Vagina (tissue), 2 donors: ENCODE measurements at regions not wholly inside any gene's neighbourhood (a gene's known extent, or its start where the extent isn't known, plus 50 kb on each side); places are given as distances from the start of the nearest gene placed in this dataset.
A peak's percentile ranks its signal among the peaks of the same experiment; 100 is the strongest.

Experiments used
- DNase-seq, 2 donors: peaks; one replicate each; pipeline ENCODE4 v3.0.0-alpha.2; 2017; ENCODE audit errors: extremely low spot score in 2 of 2
- H3K27ac ChIP-seq: fragments of 200-600 bp; sonication (generic); one replicate; pipeline ENCODE4 v1.5.1; 2019
- H3K27me3 ChIP-seq: fragments of 200-600 bp; sonication (generic); one replicate; pipeline ENCODE4 v1.5.1; 2019
- H3K36me3 ChIP-seq, 2 donors: fragments of 200-600 bp; sonication (generic); one replicate each; pipeline ENCODE4 v1.5.1; 2017 to 2019
- H3K4me1 ChIP-seq: fragments of 200-600 bp; sonication (generic); one replicate; pipeline ENCODE4 v1.5.1; 2019
- H3K4me3 ChIP-seq, 2 donors: fragments of 200-600 bp; sonication (generic); 1 replicate in 1 of 2; 2 replicates in 1 of 2; pipeline ENCODE4 v1.5.1; 2016 to 2019
- H3K9me3 ChIP-seq: fragments of 200-600 bp; sonication (generic); one replicate; pipeline ENCODE4 v1.5.1; 2019
- CTCF ChIP-seq, 3 experiments: fragments of 450-650 bp in 2 of 3; fragments of 200-600 bp in 1 of 3; sonication (generic) in 1 of 3; IDR thresholded peaks; one replicate each; pipeline ENCODE4 v1.5.1; 2017 to 2019; ENCODE audit warnings: antibody characterized with exemption in 3 of 3, mild to moderate bottlenecking in 2 of 3, moderate library complexity in 2 of 3
- POLR2A ChIP-seq, 2 donors: fragments of 450-650 bp; IDR thresholded peaks; one replicate each; pipeline ENCODE4 v1.6.1; 2017; ENCODE audit warnings: antibody characterized with exemption in 2 of 2, mild to moderate bottlenecking in 2 of 2, moderate library complexity in 2 of 2
- POLR2AphosphoS5 ChIP-seq, 2 donors: sonication (generic); formaldehyde crosslinking; IDR thresholded peaks; one replicate each; pipeline ENCODE4 v1.9.0; 2017; ENCODE audit warnings: antibody characterized with exemption in 2 of 2, mild to moderate bottlenecking in 2 of 2, low read depth in 1 of 2; ENCODE audit not compliant: insufficient read depth in 1 of 2
- intact Hi-C: fragments of 100-400 bp; cut with DNase I; formaldehyde crosslinking; loops from one replicate; pipeline ENCODE4 v1.15.1; 2023

DNA sequence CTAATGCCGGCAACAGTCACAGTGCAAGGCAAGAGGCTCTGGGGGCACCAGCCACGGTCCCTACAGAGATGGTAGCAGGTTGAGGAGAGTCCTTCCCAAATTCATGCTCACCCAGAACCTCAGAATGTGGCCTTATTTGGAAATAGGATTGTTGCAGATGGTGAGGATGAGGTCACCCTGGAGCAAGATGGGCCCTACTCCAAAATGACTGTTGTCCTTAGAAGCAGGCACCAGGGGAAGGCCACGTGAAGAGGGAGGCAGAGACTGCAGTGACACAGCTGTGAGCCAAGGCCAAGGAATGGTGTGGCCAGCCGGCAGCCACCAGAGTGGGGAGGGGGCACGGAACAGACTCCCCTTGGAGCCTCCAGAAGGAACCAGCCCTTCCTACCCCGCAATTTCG is 70.8 kb upstream of the CLDN14 start:
- Histone ChIP-seq H3K4me1 (peaks cover 24% of the 10 kb centered on the region), H3K36me3 (no peaks in the 10 kb centered on the region), H3K27ac (peak overlapping the region; percentile 45), H3K9me3 (no peaks in the 10 kb centered on the region), H3K27me3 (no peaks in the 10 kb centered on the region), H3K4me3 (no peak overlapping the region)
- intact Hi-C loops: no loop called here
- TF ChIP-seq CTCF (IDR thresholded peaks at IDR 0.05) (no peak), POLR2AphosphoS5 (IDR thresholded peaks at IDR 0.05; ENCODE audit: insufficient read depth in 1 of 2, low read depth in 1 of 2) (no peak), POLR2A (IDR thresholded peaks at IDR 0.05) (no peak)
- DNase-seq: peak in 1 of 2 donors; percentile 70

DNA sequence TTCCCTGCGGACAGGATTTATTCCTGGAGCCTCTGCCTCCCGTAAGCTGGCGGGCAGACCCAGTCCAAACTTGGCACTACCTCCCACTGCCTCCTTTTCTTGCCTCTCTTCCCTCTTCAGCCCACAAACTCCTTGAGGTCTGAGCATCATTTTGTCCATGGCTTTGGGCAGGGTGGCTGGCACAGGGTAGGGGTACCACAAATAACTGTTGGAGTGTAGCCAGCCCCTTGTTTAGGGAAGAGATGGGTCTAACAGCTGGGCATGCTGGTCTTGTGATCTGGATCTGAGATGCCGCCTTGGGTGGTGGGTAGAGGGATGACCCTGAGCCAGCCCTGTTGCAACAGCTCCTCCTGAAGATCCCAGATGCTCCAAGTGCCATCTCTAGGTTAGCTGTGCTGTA is 71.4 kb upstream of the CLDN14 start:
- Histone ChIP-seq H3K36me3 (no peaks in the 10 kb centered on the region), H3K4me3 (no peak overlapping the region), H3K27me3 (no peaks in the 10 kb centered on the region), H3K9me3 (no peaks in the 10 kb centered on the region), H3K27ac (peak overlapping the region; percentile 45), H3K4me1 (peaks cover 24% of the 10 kb centered on the region)
- no peak for TF ChIP-seq POLR2A (IDR thresholded peaks at IDR 0.05)
- TF ChIP-seq CTCF (IDR thresholded peaks at IDR 0.05): no peak
- no peak for TF ChIP-seq POLR2AphosphoS5 (IDR thresholded peaks at IDR 0.05; ENCODE audit: insufficient read depth in 1 of 2, low read depth in 1 of 2)
- intact Hi-C loops: no loop called here
- DNase-seq: no peak

DNA sequence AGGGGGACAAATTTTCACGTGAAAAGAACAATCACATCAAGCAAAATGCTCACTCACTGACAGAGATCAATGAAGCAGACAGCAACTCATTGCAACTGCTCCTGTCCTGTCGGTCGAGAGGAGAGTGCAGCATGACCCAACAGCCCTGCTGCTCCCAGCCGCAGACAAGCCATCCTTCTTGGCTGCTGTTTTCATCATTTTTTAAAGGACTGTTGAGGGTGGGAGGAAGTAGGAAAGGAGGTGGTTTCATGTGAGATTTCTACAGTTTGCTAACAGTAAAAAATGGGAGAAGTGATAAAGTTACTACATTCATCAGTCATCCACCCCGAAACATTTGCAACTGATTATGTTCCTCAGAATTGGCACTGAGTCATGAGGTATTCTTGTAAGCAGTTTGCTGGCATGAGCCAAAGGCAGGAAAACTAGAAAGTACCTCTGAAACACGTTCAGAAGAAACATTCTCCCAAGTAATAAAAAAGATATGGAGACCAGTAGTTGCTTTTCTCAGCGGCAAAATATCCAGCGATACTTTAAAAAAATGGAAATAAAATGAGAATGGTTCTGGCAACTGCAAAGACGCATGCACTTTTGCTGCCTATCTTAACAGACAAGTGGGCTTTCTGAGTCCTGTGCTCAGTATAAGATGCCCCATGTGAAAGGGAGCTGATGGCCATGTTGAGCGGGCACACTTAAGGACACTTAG is 72.0 kb upstream of the CLDN14 start:
- no peaks in the 10 kb centered on the region for H3K36me3 ChIP-seq

DNA sequence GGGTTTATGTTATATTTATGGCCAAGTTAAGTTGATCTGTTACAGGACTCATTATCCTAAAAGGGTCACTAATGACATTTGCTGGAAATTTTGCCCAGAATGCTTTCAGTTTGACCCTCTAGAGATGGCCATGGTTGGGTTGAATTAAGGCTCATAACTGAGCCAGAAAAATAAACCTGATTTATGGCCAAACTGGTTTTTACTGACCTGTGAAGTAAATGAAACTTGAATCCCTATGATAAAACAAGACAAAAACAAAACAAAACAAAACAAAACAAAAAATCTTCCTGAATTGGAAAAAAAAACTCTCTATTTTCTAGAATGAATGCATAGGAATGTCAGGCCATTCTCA is 72.5 kb upstream of the CLDN14 start:
- DNase-seq: no peak
- Histone ChIP-seq H3K27me3 (no peaks in the 10 kb centered on the region), H3K27ac (no peak overlapping the region), H3K4me1 (peaks cover 24% of the 10 kb centered on the region), H3K9me3 (no peaks in the 10 kb centered on the region), H3K36me3 (no peaks in the 10 kb centered on the region), H3K4me3 (no peak overlapping the region)
- no peak for TF ChIP-seq CTCF (IDR thresholded peaks at IDR 0.05)
- no peak for TF ChIP-seq POLR2AphosphoS5 (IDR thresholded peaks at IDR 0.05; ENCODE audit: insufficient read depth in 1 of 2, low read depth in 1 of 2)
- no peak for TF ChIP-seq POLR2A (IDR thresholded peaks at IDR 0.05)
- intact Hi-C loops: no loop called here

More for the DNA sequence above, 72.0 kb upstream of the CLDN14 start:
- peaks cover 24% of the 10 kb centered on the region for H3K4me1 ChIP-seq
- TF ChIP-seq POLR2AphosphoS5 (IDR thresholded peaks at IDR 0.05; ENCODE audit: insufficient read depth in 1 of 2, low read depth in 1 of 2) (peak in 1 of 2 donors; percentile 11), CTCF (IDR thresholded peaks at IDR 0.05) (no peak), POLR2A (IDR thresholded peaks at IDR 0.05) (no peak)
- intact Hi-C loops: no loop called here
- H3K27me3 ChIP-seq: no peaks in the 10 kb centered on the region
- no peaks in the 10 kb centered on the region for H3K9me3 ChIP-seq
- peak in 1 of 2 donors; percentile 84 for DNase-seq
- H3K4me3 ChIP-seq: no peak overlapping the region
- H3K27ac ChIP-seq: peak overlapping the region; percentile 45

GRCh38 chr21:36553406-36553805 is 73.5 kb upstream of the CLDN14 start:
- H3K4me3 ChIP-seq: no peak overlapping the region
- no peaks in the 10 kb centered on the region for H3K36me3 ChIP-seq
- peaks cover 24% of the 10 kb centered on the region for H3K4me1 ChIP-seq
- DNase-seq: peak in 1 of 2 donors; percentile 64
- intact Hi-C loops: no loop called here
- H3K27ac ChIP-seq: peak overlapping the region; percentile 54
- no peaks in the 10 kb centered on the region for H3K9me3 ChIP-seq
- no peaks in the 10 kb centered on the region for H3K27me3 ChIP-seq
- TF ChIP-seq POLR2A (IDR thresholded peaks at IDR 0.05) (no peak), POLR2AphosphoS5 (IDR thresholded peaks at IDR 0.05; ENCODE audit: insufficient read depth in 1 of 2, low read depth in 1 of 2) (no peak), CTCF (IDR thresholded peaks at IDR 0.05) (no peak)
